ENCODE measurements at regions not wholly inside any gene's neighbourhood (a gene's known extent, or its start where the extent isn't known, plus 50 kb on each side); places are given as distances from the start of the nearest gene placed in this dataset.

DNA sequence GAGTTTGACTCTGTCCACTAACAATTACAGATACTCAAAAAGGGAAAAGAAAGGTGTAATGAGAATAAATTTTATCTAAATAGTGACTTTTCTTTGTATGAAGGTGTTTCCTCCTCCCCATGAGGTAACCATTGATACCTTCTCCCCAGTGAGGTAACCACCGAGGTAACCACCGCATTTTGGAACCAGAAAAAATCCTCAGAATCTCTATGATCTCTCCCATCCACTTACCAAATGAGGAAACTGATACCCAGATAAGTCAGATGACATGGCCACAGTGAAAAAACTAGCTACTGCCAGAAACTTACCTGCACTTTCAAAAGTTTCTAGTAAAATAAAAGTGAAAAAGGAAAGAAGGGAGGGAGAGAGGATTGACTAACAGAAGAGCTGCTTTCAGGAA is 124.0 kb upstream of the FNDC3A start:
- no peak overlapping the region for H3K27ac ChIP-seq (ENCODE audit: low read depth in 1 of 2, low read length in 2 of 2)
- no peak for DNase-seq (ENCODE audit: low spot score)
- H3K36me3 ChIP-seq (ENCODE audit: control insufficient read depth in 4 of 4, insufficient read depth in 3 of 4, low read depth in 1 of 4, low read length in 3 of 4) = no peaks in the 10 kb centered on the region
- 92% methylated on average over 2 of the region's 2 CpGs for WGBS
- H3K9ac ChIP-seq (ENCODE audit: low read depth in 1 of 2, low read length in 2 of 2) = no peak overlapping the region
- no peaks in the 10 kb centered on the region for H3K27me3 ChIP-seq (ENCODE audit: control insufficient read depth in 4 of 4, insufficient read depth in 4 of 4, low read length in 3 of 4)
- no peaks in the 10 kb centered on the region for H3K4me1 ChIP-seq (ENCODE audit: control insufficient read depth in 4 of 4, insufficient read depth in 4 of 4, low read length in 3 of 4)
- no peaks in the 10 kb centered on the region for H3K9me3 ChIP-seq (ENCODE audit: control insufficient read depth in 4 of 4, low read length in 3 of 4)
- TF ChIP-seq NR2F2 (IDR thresholded peaks at IDR 0.05) = no peak
- TF ChIP-seq, protein P1, sequence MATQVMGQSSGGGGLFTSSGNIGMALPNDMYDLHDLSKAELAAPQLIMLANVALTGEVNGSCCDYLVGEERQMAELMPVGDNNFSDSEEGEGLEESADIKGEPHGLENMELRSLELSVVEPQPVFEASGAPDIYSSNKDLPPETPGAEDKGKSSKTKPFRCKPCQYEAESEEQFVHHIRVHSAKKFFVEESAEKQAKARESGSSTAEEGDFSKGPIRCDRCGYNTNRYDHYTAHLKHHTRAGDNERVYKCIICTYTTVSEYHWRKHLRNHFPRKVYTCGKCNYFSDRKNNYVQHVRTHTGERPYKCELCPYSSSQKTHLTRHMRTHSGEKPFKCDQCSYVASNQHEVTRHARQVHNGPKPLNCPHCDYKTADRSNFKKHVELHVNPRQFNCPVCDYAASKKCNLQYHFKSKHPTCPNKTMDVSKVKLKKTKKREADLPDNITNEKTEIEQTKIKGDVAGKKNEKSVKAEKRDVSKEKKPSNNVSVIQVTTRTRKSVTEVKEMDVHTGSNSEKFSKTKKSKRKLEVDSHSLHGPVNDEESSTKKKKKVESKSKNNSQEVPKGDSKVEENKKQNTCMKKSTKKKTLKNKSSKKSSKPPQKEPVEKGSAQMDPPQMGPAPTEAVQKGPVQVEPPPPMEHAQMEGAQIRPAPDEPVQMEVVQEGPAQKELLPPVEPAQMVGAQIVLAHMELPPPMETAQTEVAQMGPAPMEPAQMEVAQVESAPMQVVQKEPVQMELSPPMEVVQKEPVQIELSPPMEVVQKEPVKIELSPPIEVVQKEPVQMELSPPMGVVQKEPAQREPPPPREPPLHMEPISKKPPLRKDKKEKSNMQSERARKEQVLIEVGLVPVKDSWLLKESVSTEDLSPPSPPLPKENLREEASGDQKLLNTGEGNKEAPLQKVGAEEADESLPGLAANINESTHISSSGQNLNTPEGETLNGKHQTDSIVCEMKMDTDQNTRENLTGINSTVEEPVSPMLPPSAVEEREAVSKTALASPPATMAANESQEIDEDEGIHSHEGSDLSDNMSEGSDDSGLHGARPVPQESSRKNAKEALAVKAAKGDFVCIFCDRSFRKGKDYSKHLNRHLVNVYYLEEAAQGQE (IDR thresholded peaks at IDR 0.05) = no peak
- TF ChIP-seq SP1 (IDR thresholded peaks at IDR 0.05) = no peak
- no peak for TF ChIP-seq HNF4A (conservative IDR thresholded peaks at IDR 0.05)
- TF ChIP-seq, protein P2, sequence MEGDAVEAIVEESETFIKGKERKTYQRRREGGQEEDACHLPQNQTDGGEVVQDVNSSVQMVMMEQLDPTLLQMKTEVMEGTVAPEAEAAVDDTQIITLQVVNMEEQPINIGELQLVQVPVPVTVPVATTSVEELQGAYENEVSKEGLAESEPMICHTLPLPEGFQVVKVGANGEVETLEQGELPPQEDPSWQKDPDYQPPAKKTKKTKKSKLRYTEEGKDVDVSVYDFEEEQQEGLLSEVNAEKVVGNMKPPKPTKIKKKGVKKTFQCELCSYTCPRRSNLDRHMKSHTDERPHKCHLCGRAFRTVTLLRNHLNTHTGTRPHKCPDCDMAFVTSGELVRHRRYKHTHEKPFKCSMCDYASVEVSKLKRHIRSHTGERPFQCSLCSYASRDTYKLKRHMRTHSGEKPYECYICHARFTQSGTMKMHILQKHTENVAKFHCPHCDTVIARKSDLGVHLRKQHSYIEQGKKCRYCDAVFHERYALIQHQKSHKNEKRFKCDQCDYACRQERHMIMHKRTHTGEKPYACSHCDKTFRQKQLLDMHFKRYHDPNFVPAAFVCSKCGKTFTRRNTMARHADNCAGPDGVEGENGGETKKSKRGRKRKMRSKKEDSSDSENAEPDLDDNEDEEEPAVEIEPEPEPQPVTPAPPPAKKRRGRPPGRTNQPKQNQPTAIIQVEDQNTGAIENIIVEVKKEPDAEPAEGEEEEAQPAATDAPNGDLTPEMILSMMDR (IDR thresholded peaks at IDR 0.05; ENCODE audit: low read depth, low read length, missing input control) = no peak
- TF ChIP-seq FOXA2 (IDR thresholded peaks at IDR 0.05) = no peak
- TF ChIP-seq ZBTB33 (IDR thresholded peaks at IDR 0.05) = no peak
- no peak for TF ChIP-seq RAD21 (IDR thresholded peaks at IDR 0.05)
- no peak for TF ChIP-seq EGR1 (IDR thresholded peaks at IDR 0.05; ENCODE audit: low read depth in 2 of 2)
- TF ChIP-seq ATF3 (IDR thresholded peaks at IDR 0.05) = no peak
- TF ChIP-seq GABPA (IDR thresholded peaks at IDR 0.05 in 1 of 2, conservative IDR thresholded peaks at IDR 0.05 in 1 of 2) = no peak
- TF ChIP-seq RXRA (IDR thresholded peaks at IDR 0.05) = no peak
- no peak for TF ChIP-seq MAX (IDR thresholded peaks at IDR 0.05)
- TF ChIP-seq JUND (IDR thresholded peaks at IDR 0.05) = no peak
- TF ChIP-seq YY1 (IDR thresholded peaks at IDR 0.05) = no peak
- TF ChIP-seq FOXA1 (IDR thresholded peaks at IDR 0.05) = no peak
- no peak for TF ChIP-seq TAF1 (conservative IDR thresholded peaks at IDR 0.05)
- no peak for TF ChIP-seq HNF4G (IDR thresholded peaks at IDR 0.05)
- H3K4me3 ChIP-seq (ENCODE audit: low read depth in 1 of 3, low read length in 3 of 3) = no peak overlapping the region

All from liver (tissue), 8 donors.